H54 (cell line): ENCODE measurements at regions not wholly inside any gene's neighbourhood (a gene's known extent, or its start where the extent isn't known, plus 50 kb on each side); places are given as distances from the start of the nearest gene placed in this dataset.

Experiments
- DNase-seq: peaks from one replicate; pipeline ENCODE4 v3.0.0; 2011; ENCODE audit warnings: low spot score, mixed read lengths; ENCODE audit not compliant: insufficient read length
- FAIRE-seq: peaks from 3 replicates; lab custom pipeline; 2011; peaks lifted over from hg19 to GRCh38; lab: Jason Lieb, UNC
- POLR2A ChIP-seq: IDR thresholded peaks from 2 replicates; pipeline ENCODE4 v1.6.1; 2011; ENCODE audit warnings: low read depth, mild to moderate bottlenecking, low read length

DNA sequence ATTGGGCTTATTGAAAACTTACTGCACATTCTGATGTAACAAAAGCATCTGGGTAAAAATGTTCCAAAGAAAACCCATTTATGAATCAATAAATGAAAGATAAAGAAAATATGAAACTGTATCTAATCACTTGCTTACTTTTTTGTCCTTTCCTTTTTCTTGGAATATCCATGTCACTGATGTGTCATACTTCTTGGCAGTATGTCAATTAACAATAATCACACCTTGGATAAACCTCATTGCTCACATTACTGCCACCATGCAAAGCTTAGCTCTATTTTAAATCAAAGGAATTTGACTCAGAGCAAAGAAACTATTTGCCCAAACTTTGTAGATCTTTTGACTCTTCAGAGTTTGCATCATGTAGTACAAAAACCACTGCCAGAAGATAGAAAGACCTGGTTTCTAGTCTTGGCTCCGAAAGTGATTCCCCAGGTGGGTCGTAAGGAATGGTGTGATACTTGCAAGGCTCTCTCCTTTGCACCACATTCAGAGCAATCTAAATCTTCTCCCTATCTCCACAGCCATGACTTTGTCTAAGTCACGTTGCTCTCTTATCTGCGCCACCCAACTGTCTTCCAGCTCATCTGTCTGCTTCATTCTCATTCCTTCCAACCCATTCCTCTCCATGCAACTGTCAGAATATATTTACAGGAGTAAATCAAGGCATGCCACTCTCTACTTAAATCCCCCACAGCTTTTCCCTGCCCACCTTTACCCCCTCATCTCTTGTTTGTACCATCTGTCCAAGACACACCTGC lies 311.9 kb downstream of the COG6 start:
- DNase-seq (no peak), FAIRE-seq (no peak)
- no peak for TF ChIP-seq POLR2A

DNA sequence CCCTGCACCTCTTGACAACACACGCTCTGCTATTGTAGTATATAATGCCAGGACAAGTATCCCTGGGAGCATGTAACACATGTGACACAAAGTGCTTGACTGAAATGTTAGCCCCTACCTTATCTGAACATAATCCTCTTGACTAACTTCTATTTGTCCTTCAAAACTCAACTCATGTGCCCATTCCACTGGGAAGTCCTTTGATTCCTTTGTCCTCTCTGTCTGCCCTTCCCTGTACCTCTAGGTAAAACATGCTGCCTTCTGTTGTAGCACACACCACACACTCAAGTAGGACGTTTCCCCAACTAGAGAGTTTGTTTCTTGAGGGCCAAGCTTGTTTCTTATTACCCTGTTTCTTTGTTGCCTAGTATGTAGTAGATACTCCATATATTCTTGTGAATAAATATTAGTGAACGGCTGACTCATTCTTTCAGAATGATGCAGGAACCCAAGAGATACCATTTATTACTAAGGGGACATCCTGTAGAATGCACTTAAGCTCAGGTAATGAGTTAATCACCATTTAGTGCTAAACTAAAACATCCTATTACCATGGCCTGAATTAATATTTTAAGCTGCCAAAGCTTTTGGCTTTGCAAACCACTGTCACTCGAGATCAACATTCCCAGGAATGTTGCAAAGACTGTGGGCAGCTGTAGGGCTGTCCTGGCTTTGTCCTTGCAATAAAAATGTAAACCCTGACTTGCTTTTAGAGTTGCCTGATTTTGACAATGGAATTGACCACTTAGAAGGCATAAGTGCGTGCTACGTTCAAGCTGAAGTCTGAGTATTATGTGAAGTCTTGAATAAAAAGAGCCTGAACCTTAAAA lies 313.4 kb downstream of the COG6 start:
- no peak for TF ChIP-seq POLR2A
- DNase-seq (no peak), FAIRE-seq (no peak)

DNA sequence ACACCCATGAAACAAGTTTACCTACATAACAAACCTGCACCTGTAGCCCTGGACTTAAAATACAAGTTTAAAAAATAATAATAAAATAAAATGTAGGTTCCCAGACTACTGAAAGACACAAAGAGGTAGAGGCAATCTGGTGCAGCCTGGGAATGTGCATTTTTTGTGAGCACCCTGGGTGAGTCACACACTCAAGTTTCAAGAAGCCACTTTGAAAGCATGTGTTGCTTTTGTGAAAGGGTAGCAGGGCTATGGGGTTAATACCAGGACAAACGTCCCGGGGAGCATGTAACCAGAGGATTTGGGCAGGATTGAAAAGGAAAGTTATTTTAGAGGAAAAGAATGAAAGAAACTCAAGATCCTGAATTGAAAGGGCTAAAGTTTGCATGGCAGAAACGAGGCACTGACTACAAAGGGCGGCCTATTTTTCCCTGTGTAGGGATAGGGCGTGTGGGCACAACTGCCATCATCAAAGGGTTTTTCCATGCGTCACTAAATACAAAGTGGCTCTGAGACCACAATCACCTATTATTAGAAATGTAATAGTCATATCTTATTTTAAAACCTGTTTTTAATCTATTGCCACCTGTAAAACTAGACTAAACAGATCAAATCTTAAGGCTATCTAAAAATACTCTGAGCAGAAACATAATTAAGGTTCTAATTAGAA lies 314.9 kb downstream of the COG6 start:
- DNase-seq: no peak
- no peak for FAIRE-seq

GRCh38 chr13:39971526-39971925 lies 316.1 kb downstream of the COG6 start:
- TF ChIP-seq POLR2A: no peak
- FAIRE-seq (no peak), DNase-seq (no peak)

More for the DNA sequence above, 314.9 kb downstream of the COG6 start:
- TF ChIP-seq POLR2A: no peak

DNA sequence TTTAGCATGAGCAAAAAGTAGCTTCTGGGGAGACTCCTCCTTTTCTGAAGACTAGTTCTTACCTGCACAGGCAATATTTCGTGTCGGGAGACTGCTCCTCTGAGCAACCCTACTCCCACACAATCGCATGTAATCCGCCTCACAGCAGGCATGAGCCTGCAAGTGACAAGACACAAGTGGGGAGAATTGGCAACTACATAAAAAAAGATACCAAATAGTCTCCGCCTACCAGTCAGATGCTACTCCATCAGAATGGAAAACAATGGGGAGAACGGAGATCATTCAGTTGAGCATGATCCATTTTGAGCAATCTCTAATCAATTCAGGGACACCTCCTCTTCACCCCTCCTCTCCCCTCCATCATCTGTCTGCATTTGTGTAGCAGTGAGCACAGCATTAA lies 321.0 kb downstream of the COG6 start:
- DNase-seq: no peak
- FAIRE-seq: no peak
- no peak for TF ChIP-seq POLR2A

- DNase-seq: no peak
- FAIRE-seq: no peak
- no peak for TF ChIP-seq POLR2A
These were observed 325.6 kb downstream of the COG6 start for GRCh38 chr13:39981056-39981455.

DNA sequence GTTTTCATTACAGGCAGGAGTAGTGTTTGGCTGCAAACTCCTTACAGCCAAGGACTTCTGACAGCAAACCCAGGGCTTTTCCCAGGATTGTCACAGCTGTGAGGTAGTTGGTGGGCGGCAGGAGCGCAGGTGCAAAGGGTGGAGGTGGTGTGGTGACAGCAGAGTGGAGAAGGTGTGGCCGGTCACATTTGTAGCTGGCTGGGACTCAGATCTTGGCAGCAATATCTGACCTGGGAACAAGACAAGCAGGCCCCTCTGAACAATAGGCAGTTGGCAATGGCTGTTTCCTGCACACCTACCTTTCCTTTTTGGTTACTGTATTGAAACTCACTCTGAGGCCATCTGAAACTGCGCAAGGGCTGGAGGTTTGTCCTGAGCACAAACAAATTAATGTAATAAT lies 327.3 kb downstream of the COG6 start:
- FAIRE-seq (no peak), DNase-seq (no peak)
- TF ChIP-seq POLR2A: no peak

GRCh38 chr13:39985071-39985470 lies 329.6 kb downstream of the COG6 start:
- TF ChIP-seq POLR2A: no peak
- DNase-seq (no peak), FAIRE-seq (no peak)

DNA sequence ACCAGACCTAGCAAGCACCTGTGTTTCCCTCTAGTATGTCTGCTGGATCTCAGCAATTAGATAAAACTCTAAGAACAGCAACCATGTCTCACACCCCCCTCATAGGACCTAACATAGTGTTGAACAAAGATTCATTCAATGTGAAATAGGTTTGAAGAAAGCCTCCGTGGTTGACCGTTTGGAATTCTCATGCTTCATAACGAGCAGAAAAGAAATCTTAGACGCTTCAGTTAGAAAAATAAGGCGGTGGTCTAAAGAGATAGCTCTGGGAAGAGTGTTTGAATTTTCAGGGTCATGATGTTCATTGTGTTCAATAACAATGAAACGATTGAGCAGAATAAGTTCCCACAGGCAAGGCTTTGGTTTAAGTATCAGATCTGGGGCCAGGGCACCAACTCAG lies 332.9 kb downstream of the COG6 start:
- DNase-seq (no peak), FAIRE-seq (no peak)
- no peak for TF ChIP-seq POLR2A

- no peak for FAIRE-seq
- TF ChIP-seq POLR2A: no peak
These were observed 342.7 kb downstream of the COG6 start for GRCh38 chr13:39998166-39998565.

DNA sequence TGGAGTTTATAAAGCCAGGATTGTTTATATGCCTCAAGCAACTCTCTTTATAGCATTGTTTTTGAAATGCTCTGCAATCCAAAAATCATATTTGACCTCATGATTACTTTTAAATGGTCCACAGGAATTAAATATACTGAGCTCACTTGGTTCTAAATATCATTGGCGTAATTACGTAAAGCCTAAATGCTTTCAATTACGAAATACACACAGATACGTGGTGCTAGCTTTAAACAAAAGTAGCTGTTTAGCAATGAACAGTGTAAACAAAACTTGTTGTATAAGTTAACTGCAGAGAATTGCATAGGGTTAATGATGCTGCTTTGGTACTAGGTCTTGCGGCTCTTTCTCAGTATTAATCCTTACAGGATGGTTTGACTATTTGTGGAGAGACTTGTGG lies 346.6 kb downstream of the COG6 start:
- FAIRE-seq (no peak), DNase-seq (no peak)
- TF ChIP-seq POLR2A: no peak

More at GRCh38 chr13:39998166-39998565, 342.7 kb downstream of the COG6 start:
- DNase-seq: no peak

DNA sequence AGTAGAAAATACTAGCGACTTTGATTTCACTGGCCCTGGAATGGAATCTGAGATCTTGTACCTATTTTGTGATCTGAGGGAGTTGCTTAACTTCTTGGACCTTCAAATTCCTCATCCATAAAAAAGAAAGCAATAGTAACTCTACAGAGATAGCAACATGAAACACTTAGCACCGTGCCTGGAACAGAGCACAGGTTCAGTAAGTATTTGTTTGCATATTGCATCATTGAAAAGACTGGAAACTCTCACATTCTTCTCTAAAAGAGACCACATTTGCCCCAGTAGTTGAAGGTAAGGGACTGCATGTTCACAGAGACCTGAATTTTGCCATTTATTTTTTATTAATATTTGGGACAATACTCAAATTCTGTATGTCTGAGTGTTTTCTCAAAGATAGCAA lies 358.1 kb downstream of the COG6 start:
- FAIRE-seq (no peak), DNase-seq (no peak)

GRCh38 chr13:40016953-40017660 lies 361.6 kb downstream of the COG6 start:
- FAIRE-seq (no peak), DNase-seq (no peak)
- no peak for TF ChIP-seq POLR2A

More for the DNA sequence above, 358.1 kb downstream of the COG6 start:
- no peak for TF ChIP-seq POLR2A
